GM18907 (cell line): ENCODE measurements at regions not wholly inside any gene's neighbourhood (a gene's known extent, or its start where the extent isn't known, plus 50 kb on each side); places are given as distances from the start of the nearest gene placed in this dataset.

ENCODE experiments used
- ATAC-seq: cut with Tn5 transposase; IDR thresholded peaks from one replicate; pipeline ENCODE4 v1.9.1; 2021; ENCODE audit warnings: mild to moderate bottlenecking, moderate library complexity; ENCODE audit not compliant: unreplicated experiment

GRCh38 chr6:80667006-80667405, 560.5 kb downstream of the BCKDHB start:
- no peak for ATAC-seq

GRCh38 chr6:80658926-80659325, 552.5 kb downstream of the BCKDHB start:
- no peak for ATAC-seq

GRCh38 chr6:80647156-80647555, 540.7 kb downstream of the BCKDHB start:
- ATAC-seq = no peak

- no peak for ATAC-seq
Measured at GRCh38 chr6:80643881-80644280, 537.4 kb downstream of the BCKDHB start.

- no peak for ATAC-seq
Measured at GRCh38 chr6:80642452-80642851, 536.0 kb downstream of the BCKDHB start.

GRCh38 chr6:80641591-80641990, 535.1 kb downstream of the BCKDHB start:
- ATAC-seq = no peak

GRCh38 chr6:80640176-80640575, 533.7 kb downstream of the BCKDHB start:
- no peak for ATAC-seq

GRCh38 chr6:80639181-80639629, 532.7 kb downstream of the BCKDHB start:
- ATAC-seq = no peak

GRCh38 chr6:80638213-80639055, 532.0 kb downstream of the BCKDHB start:
- ATAC-seq = peak; percentile 98

- ATAC-seq = no peak
Measured at GRCh38 chr6:80637312-80637711, 530.8 kb downstream of the BCKDHB start.

GRCh38 chr6:80636689-80637088, 530.2 kb downstream of the BCKDHB start:
- ATAC-seq = no peak

- no peak for ATAC-seq
Measured at GRCh38 chr6:80633412-80633811, 526.9 kb downstream of the BCKDHB start.

GRCh38 chr6:80625405-80625804, 518.9 kb downstream of the BCKDHB start:
- ATAC-seq = no peak

GRCh38 chr6:80623066-80623815, 516.8 kb downstream of the BCKDHB start:
- ATAC-seq = no peak

GRCh38 chr6:80622641-80623040, 516.2 kb downstream of the BCKDHB start:
- no peak for ATAC-seq

GRCh38 chr6:80618953-80619352, 512.5 kb downstream of the BCKDHB start:
- ATAC-seq = no peak

- ATAC-seq = no peak
Measured at GRCh38 chr6:80610846-80611245, 504.4 kb downstream of the BCKDHB start.

- ATAC-seq = no peak
Measured at GRCh38 chr6:80608881-80609280, 502.4 kb downstream of the BCKDHB start.

- ATAC-seq = no peak
Measured at GRCh38 chr6:80607811-80608391, 501.4 kb downstream of the BCKDHB start.

- ATAC-seq = peak; percentile 63
Measured at GRCh38 chr6:80605165-80605989, 498.9 kb downstream of the BCKDHB start.

- no peak for ATAC-seq
Measured at GRCh38 chr6:80603679-80604078, 497.2 kb downstream of the BCKDHB start.
